Omental fat pad (tissue), 3 donors: ENCODE measurements at regions not wholly inside any gene's neighbourhood (a gene's known extent, or its start where the extent isn't known, plus 50 kb on each side); places are given as distances from the start of the nearest gene placed in this dataset.
"Not testable (repeated sequence)": the region's sequence is repeated elsewhere in the genome, so short reads cannot be mapped to it uniquely, and the experiment has no call there.

Experiments used
- ATAC-seq: fragments of 150-250 bp; one replicate; pipeline ENCODE4 v1.9.1; 2016; ENCODE audit warnings: mild to moderate bottlenecking, moderate library complexity; ENCODE audit not compliant: low FRiP score
- DNase-seq: peaks from one replicate; pipeline ENCODE4 v3.0.0-alpha.2; 2019; ENCODE audit warnings: low spot score
- TF ChIP-seq, protein P1 (sequence below), 3 donors: fragments of 450-650 bp; IDR thresholded peaks; one replicate each; pipeline ENCODE4 v1.5.1; 2016 to 2017; ENCODE audit warnings: antibody characterized with exemption in 3 of 3, mild to moderate bottlenecking in 3 of 3, moderate library complexity in 2 of 3

DNA sequence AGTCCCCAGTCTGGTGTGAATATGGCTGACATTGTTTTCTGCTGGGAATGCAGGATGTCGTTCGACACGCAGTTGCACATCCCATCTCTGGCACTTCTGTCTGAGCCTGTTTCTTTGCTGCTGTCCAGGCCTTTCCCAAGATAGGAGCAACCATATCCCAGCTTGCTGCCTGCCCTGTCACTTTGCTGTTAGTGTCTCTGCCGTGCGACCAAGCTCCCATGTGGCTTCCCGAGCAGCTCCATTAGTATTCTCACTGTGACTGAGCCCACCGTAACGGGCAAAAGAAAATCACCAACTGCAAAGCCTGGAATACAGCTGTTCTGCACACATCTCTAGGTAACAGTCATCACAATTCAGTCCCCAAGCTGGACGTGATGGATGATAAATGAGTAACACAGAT lies 66.0 kb upstream of the CPSF6 start:
- TF ChIP-seq, protein P1, sequence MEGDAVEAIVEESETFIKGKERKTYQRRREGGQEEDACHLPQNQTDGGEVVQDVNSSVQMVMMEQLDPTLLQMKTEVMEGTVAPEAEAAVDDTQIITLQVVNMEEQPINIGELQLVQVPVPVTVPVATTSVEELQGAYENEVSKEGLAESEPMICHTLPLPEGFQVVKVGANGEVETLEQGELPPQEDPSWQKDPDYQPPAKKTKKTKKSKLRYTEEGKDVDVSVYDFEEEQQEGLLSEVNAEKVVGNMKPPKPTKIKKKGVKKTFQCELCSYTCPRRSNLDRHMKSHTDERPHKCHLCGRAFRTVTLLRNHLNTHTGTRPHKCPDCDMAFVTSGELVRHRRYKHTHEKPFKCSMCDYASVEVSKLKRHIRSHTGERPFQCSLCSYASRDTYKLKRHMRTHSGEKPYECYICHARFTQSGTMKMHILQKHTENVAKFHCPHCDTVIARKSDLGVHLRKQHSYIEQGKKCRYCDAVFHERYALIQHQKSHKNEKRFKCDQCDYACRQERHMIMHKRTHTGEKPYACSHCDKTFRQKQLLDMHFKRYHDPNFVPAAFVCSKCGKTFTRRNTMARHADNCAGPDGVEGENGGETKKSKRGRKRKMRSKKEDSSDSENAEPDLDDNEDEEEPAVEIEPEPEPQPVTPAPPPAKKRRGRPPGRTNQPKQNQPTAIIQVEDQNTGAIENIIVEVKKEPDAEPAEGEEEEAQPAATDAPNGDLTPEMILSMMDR (IDR thresholded peaks at IDR 0.05): no peak
- DNase-seq: no peak
- ATAC-seq: no peak

DNA sequence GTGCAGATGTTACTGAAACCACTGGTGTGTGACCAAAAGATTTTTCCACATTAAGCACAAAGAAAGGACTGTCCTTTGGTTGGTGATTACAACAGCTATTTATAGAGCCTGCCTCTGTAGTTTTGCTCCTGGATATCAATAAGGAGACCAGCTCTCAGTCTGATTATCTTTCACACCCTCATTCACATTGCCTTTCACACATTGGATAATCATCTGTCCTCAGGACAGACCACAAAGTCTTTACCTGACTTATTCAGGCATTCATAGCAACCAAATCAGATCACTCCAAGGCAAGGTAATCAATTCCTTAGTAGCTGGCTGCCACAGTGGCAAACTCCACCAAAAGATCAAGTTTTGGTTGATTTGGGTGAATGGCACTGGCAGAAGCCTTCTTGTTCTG lies 59.6 kb upstream of the CPSF6 start:
- DNase-seq: no peak
- TF ChIP-seq, protein P1 (IDR thresholded peaks at IDR 0.05): no peak
- ATAC-seq: no peak

- not testable (repeated sequence) for DNase-seq, ATAC-seq
Measured at GRCh38 chr12:69187572-69187971, 51.8 kb upstream of the CPSF6 start.

DNA sequence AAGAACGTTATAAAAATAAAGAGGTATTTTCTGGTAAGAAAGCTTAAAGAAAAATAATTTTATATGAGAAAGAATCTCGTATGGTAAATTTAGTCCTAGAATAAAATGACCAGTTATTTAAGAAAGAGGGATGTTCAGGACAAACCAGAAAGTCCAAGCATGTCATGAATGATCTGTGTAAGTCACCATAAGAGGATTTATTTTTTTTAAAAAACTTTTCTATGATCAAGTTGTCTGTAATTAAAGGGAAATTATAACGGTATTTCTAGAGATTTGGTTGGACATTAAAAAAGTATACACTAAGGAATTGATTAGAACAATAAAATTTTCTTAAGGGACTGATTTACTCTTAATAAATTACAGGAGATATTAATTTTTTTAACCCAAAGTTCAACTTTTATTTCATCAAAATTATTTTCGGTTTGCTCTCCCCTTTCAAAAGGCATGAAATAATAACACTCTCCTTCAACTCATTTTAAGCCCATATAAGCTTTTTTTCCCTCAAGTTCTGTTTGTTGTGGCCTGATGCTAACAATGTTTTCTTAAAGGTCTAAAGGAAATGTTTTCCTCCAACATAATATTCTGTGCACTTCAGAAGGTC lies 49.9 kb upstream of the CPSF6 start:
- ATAC-seq (no peak), DNase-seq (no peak)
- TF ChIP-seq, protein P1 (IDR thresholded peaks at IDR 0.05): no peak
